MM.1S (cell line): ENCODE measurements at regions not wholly inside any gene's neighbourhood (a gene's known extent, or its start where the extent isn't known, plus 50 kb on each side); places are given as distances from the start of the nearest gene placed in this dataset.
A peak's percentile ranks its signal among the peaks of the same experiment; 100 is the strongest.
"Not testable (repeated sequence)": the region's sequence is repeated elsewhere in the genome, so short reads cannot be mapped to it uniquely, and the experiment has no call there.

Experiments used
- DNase-seq: peaks from one replicate; pipeline ENCODE4 v3.0.0-alpha.2; 2015
- H2AFZ ChIP-seq: fragments of 300-600 bp; sonication (generic); 2 replicates; pipeline ENCODE4 v1.6.0; 2016; ENCODE audit warnings: antibody characterized with exemption, low read length
- H3F3A ChIP-seq: fragments of 300-600 bp; sonication (generic); 2 replicates; pipeline ENCODE4 v1.6.1; 2016; ENCODE audit warnings: mild to moderate bottlenecking, antibody characterized with exemption, low read length, moderate library complexity, mixed read lengths; ENCODE audit not compliant: insufficient read depth
- H3K27ac ChIP-seq: fragments of 300-600 bp; sonication (generic); 2 replicates; pipeline ENCODE4 v1.5.1; 2016; ENCODE audit warnings: mild to moderate bottlenecking, low read length
- H3K27me3 ChIP-seq: fragments of 300-600 bp; sonication (generic); replicated peaks from 2 replicates; pipeline ENCODE4 v1.6.0; 2016; ENCODE audit warnings: low read length; ENCODE audit not compliant: insufficient read depth
- H3K36me3 ChIP-seq: fragments of 300-600 bp; sonication (generic); replicated peaks from 2 replicates; pipeline ENCODE4 v1.6.1; 2016; ENCODE audit warnings: mild to moderate bottlenecking, low read length, mixed read lengths; ENCODE audit not compliant: insufficient read depth
- H3K4me1 ChIP-seq: fragments of 300-600 bp; sonication (generic); 2 replicates; pipeline ENCODE4 v1.6.1; 2016; ENCODE audit warnings: low read length, mixed read lengths
- H3K4me2 ChIP-seq: fragments of 300-600 bp; sonication (generic); 2 replicates; pipeline ENCODE4 v1.6.0; 2016; ENCODE audit warnings: low read depth, low read length
- H3K4me3 ChIP-seq: fragments of 300-600 bp; sonication (generic); 2 replicates; pipeline ENCODE4 v1.5.1; 2016; ENCODE audit warnings: low read length, mixed read lengths
- H3K79me2 ChIP-seq: fragments of 300-600 bp; sonication (generic); 2 replicates; pipeline ENCODE4 v1.6.1; 2016; ENCODE audit warnings: mixed run types, low read length, mixed read lengths
- H3K9ac ChIP-seq: fragments of 300-600 bp; sonication (generic); 2 replicates; pipeline ENCODE4 v1.6.1; 2016; ENCODE audit warnings: low read length, mixed read lengths
- H3K9me2 ChIP-seq: fragments of 300-600 bp; sonication (generic); replicated peaks from 2 replicates; pipeline ENCODE4 v1.6.1; 2016; ENCODE audit warnings: mild to moderate bottlenecking, low read length, mixed read lengths; ENCODE audit not compliant: insufficient read depth
- H3K9me3 ChIP-seq: fragments of 300-600 bp; sonication (generic); replicated peaks from 2 replicates; pipeline ENCODE4 v1.6.1; 2016; ENCODE audit warnings: mild to moderate bottlenecking, low read length, mixed read lengths; ENCODE audit not compliant: insufficient read depth
- H4K20me1 ChIP-seq: fragments of 300-600 bp; sonication (generic); 2 replicates; pipeline ENCODE4 v1.6.1; 2016; ENCODE audit warnings: mild to moderate bottlenecking, low read length, moderate library complexity, mixed read lengths; ENCODE audit not compliant: insufficient read depth
- EZH2 ChIP-seq: fragments of 300-600 bp; sonication (generic); optimal IDR thresholded peaks from 2 replicates; pipeline ENCODE3; 2017; ENCODE audit warnings: low read depth, mild to moderate bottlenecking, antibody characterized with exemption, low read length, mixed read lengths
- EZH2phosphoT487 ChIP-seq: fragments of 300-600 bp; sonication (generic); IDR thresholded peaks from 2 replicates; pipeline ENCODE4 v1.6.1; 2018; ENCODE audit warnings: antibody characterized with exemption, low read length
- TF ChIP-seq, protein P1 (sequence below): fragments of 300-600 bp; sonication (generic); IDR thresholded peaks from 2 replicates; pipeline ENCODE4 v1.5.1; 2016; ENCODE audit warnings: antibody characterized with exemption, low read length, mixed read lengths

DNA sequence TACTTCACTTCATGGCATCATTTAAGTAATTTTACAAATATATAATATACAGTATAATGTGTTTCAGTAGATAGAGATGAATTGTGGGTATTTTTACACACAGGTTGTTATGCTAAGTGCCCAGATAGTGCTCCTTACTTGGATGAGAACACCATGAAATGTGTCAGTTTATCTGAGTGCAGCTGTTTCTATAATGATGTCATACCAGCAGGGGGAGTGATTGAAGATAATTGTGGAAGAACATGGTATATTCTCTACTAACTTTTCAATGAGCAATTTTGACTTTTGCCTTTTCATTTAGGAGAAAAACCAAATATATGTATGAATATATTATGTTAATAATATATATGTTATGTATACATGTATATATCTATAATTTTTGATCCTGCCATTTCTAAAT, 221.6 kb downstream of the LRRK2 start:
- Histone ChIP-seq H3K36me3 (no peaks in the 10 kb centered on the region), H3K79me2 (no peaks in the 10 kb centered on the region), H3K4me1 (0 out of 2 replicates have a peak, but pooled peaks cover 6% of the 10 kb centered on the region), H3K27me3 (no peaks in the 10 kb centered on the region), H3F3A (no peaks in the 10 kb centered on the region), H3K9me3 (no peaks in the 10 kb centered on the region), H3K9me2 (no peaks in the 10 kb centered on the region), H3K9ac (no peak overlapping the region), H2AFZ (no peak overlapping the region), H3K4me2 (no peak overlapping the region), H3K27ac (no peak overlapping the region), H4K20me1 (no peaks in the 10 kb centered on the region), H3K4me3 (no peak overlapping the region)
- TF ChIP-seq, protein P1, sequence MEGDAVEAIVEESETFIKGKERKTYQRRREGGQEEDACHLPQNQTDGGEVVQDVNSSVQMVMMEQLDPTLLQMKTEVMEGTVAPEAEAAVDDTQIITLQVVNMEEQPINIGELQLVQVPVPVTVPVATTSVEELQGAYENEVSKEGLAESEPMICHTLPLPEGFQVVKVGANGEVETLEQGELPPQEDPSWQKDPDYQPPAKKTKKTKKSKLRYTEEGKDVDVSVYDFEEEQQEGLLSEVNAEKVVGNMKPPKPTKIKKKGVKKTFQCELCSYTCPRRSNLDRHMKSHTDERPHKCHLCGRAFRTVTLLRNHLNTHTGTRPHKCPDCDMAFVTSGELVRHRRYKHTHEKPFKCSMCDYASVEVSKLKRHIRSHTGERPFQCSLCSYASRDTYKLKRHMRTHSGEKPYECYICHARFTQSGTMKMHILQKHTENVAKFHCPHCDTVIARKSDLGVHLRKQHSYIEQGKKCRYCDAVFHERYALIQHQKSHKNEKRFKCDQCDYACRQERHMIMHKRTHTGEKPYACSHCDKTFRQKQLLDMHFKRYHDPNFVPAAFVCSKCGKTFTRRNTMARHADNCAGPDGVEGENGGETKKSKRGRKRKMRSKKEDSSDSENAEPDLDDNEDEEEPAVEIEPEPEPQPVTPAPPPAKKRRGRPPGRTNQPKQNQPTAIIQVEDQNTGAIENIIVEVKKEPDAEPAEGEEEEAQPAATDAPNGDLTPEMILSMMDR: peak; percentile 44
- TF ChIP-seq EZH2phosphoT487: no peak
- DNase-seq: peak; percentile 55

DNA sequence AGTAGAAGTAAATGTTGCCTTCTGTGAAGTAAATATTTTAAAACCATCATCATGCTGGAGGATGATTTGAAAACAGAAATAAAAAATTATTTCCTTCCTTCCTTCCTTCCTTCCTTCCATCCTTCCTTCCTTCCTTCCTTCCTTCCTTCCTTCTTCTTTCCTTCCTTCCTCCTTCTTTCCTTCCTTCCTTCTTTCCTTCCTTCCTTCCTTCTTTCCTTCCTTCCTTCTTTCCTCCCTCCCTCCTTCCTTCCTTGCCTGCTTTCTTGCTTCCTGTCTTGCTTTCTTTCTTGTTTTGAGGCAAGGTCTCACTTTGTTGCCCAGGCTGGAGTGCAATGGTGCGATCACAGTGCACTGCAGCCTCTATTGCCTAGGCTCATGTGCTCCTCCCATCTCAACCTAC, 223.7 kb downstream of the LRRK2 start:
- not testable (repeated sequence) for H2AFZ ChIP-seq, H4K20me1 ChIP-seq, H3K27ac ChIP-seq, H3K27me3 ChIP-seq, H3K9ac ChIP-seq, H3K36me3 ChIP-seq, H3K4me2 ChIP-seq, H3K9me2 ChIP-seq, DNase-seq, H3K79me2 ChIP-seq, H3K9me3 ChIP-seq, H3F3A ChIP-seq, H3K4me1 ChIP-seq, H3K4me3 ChIP-seq

DNA sequence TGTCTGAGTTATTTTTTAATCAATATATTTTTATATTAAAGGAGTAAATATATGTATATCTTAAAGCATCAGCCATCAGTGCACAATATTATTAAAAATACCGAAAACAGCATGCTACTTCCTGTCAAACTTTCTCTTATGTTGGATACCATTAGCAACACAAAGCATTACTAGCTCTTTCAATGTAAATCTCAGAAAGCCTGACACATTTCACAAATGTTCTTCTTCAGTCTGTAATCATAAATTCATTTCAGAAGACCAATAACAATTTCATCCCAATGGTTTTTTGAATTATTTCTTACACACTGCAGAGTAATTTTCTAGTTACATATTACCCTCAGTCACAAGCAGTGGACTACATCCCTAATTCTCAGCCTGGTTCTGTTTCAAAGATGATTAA, 226.9 kb downstream of the LRRK2 start:
- DNase-seq: no peak
- Histone ChIP-seq H3K4me3 (no peak overlapping the region), H2AFZ (no peak overlapping the region), H3F3A (no peaks in the 10 kb centered on the region), H3K9ac (no peak overlapping the region), H4K20me1 (no peaks in the 10 kb centered on the region), H3K9me3 (no peaks in the 10 kb centered on the region), H3K27me3 (no peaks in the 10 kb centered on the region), H3K79me2 (no peaks in the 10 kb centered on the region), H3K4me2 (no peak overlapping the region), H3K4me1 (no peaks in the 10 kb centered on the region), H3K9me2 (no peaks in the 10 kb centered on the region), H3K27ac (no peak overlapping the region; the same call in 1 of the 2 replicates), H3K36me3 (no peaks in the 10 kb centered on the region)
- no peak for TF ChIP-seq EZH2
- TF ChIP-seq, protein P1: no peak
- TF ChIP-seq EZH2phosphoT487: no peak

DNA sequence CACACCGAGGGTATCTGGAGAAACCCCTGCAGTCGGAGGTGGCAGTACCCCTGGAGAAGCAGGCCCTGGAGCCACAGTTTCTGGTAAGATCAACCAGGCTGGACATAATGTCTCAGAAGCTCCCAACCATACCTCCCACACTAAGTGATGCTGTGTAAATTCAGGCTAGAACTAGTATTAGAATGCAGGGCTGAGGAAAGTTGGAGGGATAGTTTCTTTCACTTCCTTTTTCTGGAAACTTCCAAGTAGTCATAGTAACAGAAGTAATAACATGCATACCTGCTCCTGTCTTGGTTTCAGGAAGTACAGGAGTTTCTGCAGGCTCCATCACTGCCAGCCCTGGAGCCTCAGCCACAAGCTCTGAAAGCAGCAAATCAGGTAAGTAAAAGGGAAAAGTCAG, 228.1 kb upstream of the CNTN1 start:
- H3K4me1 ChIP-seq: no peaks in the 10 kb centered on the region
- H3K9me2 ChIP-seq: no peaks in the 10 kb centered on the region
- H3K9ac ChIP-seq: no peak overlapping the region
- TF ChIP-seq EZH2 (no peak), EZH2phosphoT487 (no peak)
- TF ChIP-seq, protein P1: no peak
- H4K20me1 ChIP-seq: no peaks in the 10 kb centered on the region
- no peaks in the 10 kb centered on the region for H3K9me3 ChIP-seq
- DNase-seq: no peak
- H3K27me3 ChIP-seq: no peaks in the 10 kb centered on the region
- no peaks in the 10 kb centered on the region for H3K79me2 ChIP-seq
- H3K27ac ChIP-seq: no peak overlapping the region
- no peaks in the 10 kb centered on the region for H3K36me3 ChIP-seq
- H3F3A ChIP-seq: no peaks in the 10 kb centered on the region
- H2AFZ ChIP-seq: peak overlapping the region; percentile 2; the same call in 1 of the 2 replicates
- no peak overlapping the region for H3K4me3 ChIP-seq
- no peak overlapping the region for H3K4me2 ChIP-seq
